GM12878 (cell line): ENCODE measurements at regions not wholly inside any gene's neighbourhood (a gene's known extent, or its start where the extent isn't known, plus 50 kb on each side); places are given as distances from the start of the nearest gene placed in this dataset.

Experiments used
- ATAC-seq: fragments of 200-7000 bp; cut with Tn5 transposase; 3 replicates; pipeline ENCODE4 v1.9.1; 2020; ENCODE audit warnings: mild to moderate bottlenecking, moderate library complexity
- BruUV-seq: library from RNA; stranded (reverse); fragments of 400-500 nt; replicated peaks from 2 replicates; lab custom pipeline; 2021; lab: Mats Ljungman, UMichigan
- CTCF ChIA-PET: fragments of 300-600 bp; sonication (Branson Sonifier 250); formaldehyde crosslinking; extraction: SDS; loops from one replicate; lab custom pipeline; 2021; ENCODE audit warnings: inconsistent platforms; lab: Yijun Ruan, JAX
- POLR2A ChIA-PET: fragments of 350-600 bp; formaldehyde crosslinking; extraction: SDS; loops from one replicate; lab custom pipeline; 2021; ENCODE audit warnings: inconsistent platforms; lab: Charles Lee
- RAD21 ChIA-PET: fragments of 300-600 bp; sonication (Branson Sonifier 250); formaldehyde crosslinking; loops from one replicate; lab custom pipeline; 2023; ENCODE audit warnings: antibody characterized with exemption; ENCODE audit not compliant: unreplicated experiment; lab: Charles Lee
- SMC1A ChIA-PET: fragments of 300-600 bp; sonication (Branson Sonifier 250); formaldehyde crosslinking; loops from one replicate; lab custom pipeline; 2023; ENCODE audit not compliant: unreplicated experiment, uncharacterized antibody; lab: Charles Lee
- DNase-seq: peaks from one replicate; pipeline ENCODE4 v3.0.0-alpha.2; 2011; ENCODE audit warnings: low read depth, low spot score
- FAIRE-seq: peaks from 3 replicates; lab custom pipeline; 2011; peaks lifted over from hg19 to GRCh38; lab: Jason Lieb, UNC
- H2AFZ ChIP-seq: 2 replicates; pipeline ENCODE4 v1.6.0; 2011; ENCODE audit warnings: low read depth, low read length, control low read depth; ENCODE audit not compliant: control insufficient read depth
- H3K27ac ChIP-seq: 2 replicates; pipeline ENCODE4 v1.5.1; 2011; ENCODE audit warnings: control low read depth; ENCODE audit not compliant: control insufficient read depth, insufficient read depth
- H3K27me3 ChIP-seq, 2 experiments: replicated peaks in 1 of 2; 2 replicates each; pipeline versions ENCODE4 v1.6.0 to v1.6.1; 2011; ENCODE audit warnings: low read length in 1 of 2; ENCODE audit not compliant: control insufficient read depth in 2 of 2, insufficient read depth in 2 of 2
- H3K36me3 ChIP-seq, 2 experiments: 2 replicates each; pipeline ENCODE4 v1.5.1; 2011; ENCODE audit warnings: low read length in 1 of 2; ENCODE audit not compliant: control insufficient read depth in 2 of 2, insufficient read depth in 2 of 2
- H3K4me1 ChIP-seq: 2 replicates; pipeline ENCODE4 v1.6.1; 2011; ENCODE audit warnings: mild to moderate bottlenecking, low read length, moderate library complexity, mixed read lengths; ENCODE audit not compliant: control insufficient read depth, insufficient read depth
- H3K4me2 ChIP-seq: 2 replicates; pipeline ENCODE4 v1.6.0; 2011; ENCODE audit warnings: control low read depth; ENCODE audit not compliant: control insufficient read depth, insufficient read depth
- H3K4me3 ChIP-seq: fragments of 200-600 bp; sonication (generic); 2 replicates; pipeline ENCODE4 v1.5.1; 2016
- H3K79me2 ChIP-seq: 2 replicates; pipeline ENCODE4 v1.6.0; 2011; ENCODE audit warnings: low read length; ENCODE audit not compliant: control insufficient read depth, insufficient read depth
- H3K9ac ChIP-seq: 2 replicates; pipeline ENCODE4 v1.8.0; 2011; ENCODE audit warnings: low read length, control low read depth, mixed read lengths; ENCODE audit not compliant: control insufficient read depth, insufficient read depth
- H3K9me3 ChIP-seq: replicated peaks from 3 replicates; pipeline ENCODE4 v1.5.1; 2011; ENCODE audit warnings: mild to moderate bottlenecking, low read length; ENCODE audit not compliant: control insufficient read depth, insufficient read depth
- H4K20me1 ChIP-seq: 2 replicates; pipeline ENCODE4 v1.6.0; 2011; ENCODE audit not compliant: control insufficient read depth, insufficient read depth
- BCL11A ChIP-seq: IDR thresholded peaks from 2 replicates; pipeline ENCODE4 v1.6.1; 2011; ENCODE audit warnings: low read depth, low read length
- BCL3 ChIP-seq: IDR thresholded peaks from 2 replicates; pipeline ENCODE4 v1.6.1; 2011; ENCODE audit warnings: borderline replicate concordance, low read depth, mild to moderate bottlenecking, moderate library complexity, low read length; ENCODE audit not compliant: insufficient read depth, poor library complexity, severe bottlenecking
- BHLHE40 ChIP-seq, 2 experiments: fragments of 450-650 bp in 1 of 2; IDR thresholded peaks; 2 replicates each; pipeline ENCODE4 v1.6.1; 2011 to 2017; ENCODE audit warnings: low read depth in 2 of 2, borderline replicate concordance in 1 of 2, improper control_type of control experiment in 1 of 2, low read length in 1 of 2, mild to moderate bottlenecking in 1 of 2
- CBX3 ChIP-seq: fragments of 200-600 bp; sonication (generic); IDR thresholded peaks from 2 replicates; pipeline ENCODE4 v1.6.1; 2016; ENCODE audit warnings: low read depth, borderline replicate concordance
- NRF1 ChIP-seq: conservative IDR thresholded peaks from 2 replicates; pipeline ENCODE4 v1.6.1; 2011; ENCODE audit warnings: mild to moderate bottlenecking, low read depth, low read length, improper control_type of control experiment
- PML ChIP-seq: IDR thresholded peaks from 2 replicates; pipeline ENCODE4 v1.6.1; 2012; ENCODE audit warnings: low read length, inconsistent platforms
- ZNF24 ChIP-seq: fragments of 450-650 bp; IDR thresholded peaks from 2 replicates; pipeline ENCODE4 v1.6.1; 2017; ENCODE audit warnings: antibody characterized with exemption, mild to moderate bottlenecking
- WGBS: methylation state at CpG from one replicate; pipeline ENCODE4 v1.1.6; 2016; ENCODE audit warnings: low lambda C conversion rate; ENCODE audit not compliant: insufficient replicate concordance, insufficient coverage; ENCODE audit errors: missing lambda C conversion rate; 5-methylcytosine and 5-hydroxymethylcytosine counted together
- in situ Hi-C: fragments of 300-500 bp; cut with MboI; formaldehyde crosslinking; loops from 9 replicates; pipeline ENCODE4 v1.14.3; 2018; ENCODE audit warnings: mixed read lengths
- intact Hi-C: fragments of 100-400 bp; cut with micrococcal nuclease; formaldehyde crosslinking; loops from one replicate; pipeline ENCODE4 v1.14.2; 2022; ENCODE audit not compliant: unreplicated experiment
- TF ChIP-seq, protein P1 (sequence below): fragments of 450-650 bp; conservative IDR thresholded peaks from 2 replicates; pipeline ENCODE4 v1.6.1; 2017; ENCODE audit warnings: mild to moderate bottlenecking, moderate library complexity
- TF ChIP-seq, protein P2 (sequence below): fragments of 450-650 bp; IDR thresholded peaks from 2 replicates; pipeline ENCODE4 v1.6.1; 2017; ENCODE audit warnings: mild to moderate bottlenecking, moderate library complexity

DNA sequence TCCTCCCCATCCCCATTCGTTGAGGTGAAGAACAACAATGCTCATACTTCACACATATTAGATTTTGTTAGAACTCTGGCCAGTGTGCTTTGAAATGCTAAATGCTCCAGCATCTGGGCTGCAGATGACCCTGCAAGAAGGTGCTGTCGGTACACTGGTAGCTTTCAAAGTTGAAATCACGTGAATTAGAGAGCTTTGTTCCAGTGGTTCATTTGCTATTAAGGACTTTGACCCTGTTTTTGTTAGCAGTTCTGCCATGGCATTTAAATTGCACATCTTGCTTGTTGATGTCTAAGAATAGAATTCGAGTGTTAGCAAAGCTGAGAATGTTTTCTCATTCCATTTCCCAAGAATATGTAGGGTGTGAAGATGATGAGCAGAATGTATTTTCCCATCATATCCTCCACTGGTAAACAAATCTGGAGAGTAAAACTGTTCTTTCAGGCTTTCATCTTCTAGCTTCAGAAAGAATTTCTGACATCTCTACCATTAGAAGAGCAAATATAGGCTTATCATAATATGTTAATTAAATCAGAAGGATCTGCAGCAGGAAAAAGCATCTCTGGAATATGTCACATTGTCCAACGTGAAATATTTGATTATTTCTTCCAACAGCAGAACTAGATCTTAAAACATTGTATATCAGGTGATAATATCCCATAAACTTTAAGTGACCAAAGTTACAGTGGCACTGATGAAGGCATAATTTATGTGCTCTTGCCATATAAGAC lies 98.8 kb upstream of the PDE3A start:
- POLR2A ChIA-PET, result no interaction called here

DNA sequence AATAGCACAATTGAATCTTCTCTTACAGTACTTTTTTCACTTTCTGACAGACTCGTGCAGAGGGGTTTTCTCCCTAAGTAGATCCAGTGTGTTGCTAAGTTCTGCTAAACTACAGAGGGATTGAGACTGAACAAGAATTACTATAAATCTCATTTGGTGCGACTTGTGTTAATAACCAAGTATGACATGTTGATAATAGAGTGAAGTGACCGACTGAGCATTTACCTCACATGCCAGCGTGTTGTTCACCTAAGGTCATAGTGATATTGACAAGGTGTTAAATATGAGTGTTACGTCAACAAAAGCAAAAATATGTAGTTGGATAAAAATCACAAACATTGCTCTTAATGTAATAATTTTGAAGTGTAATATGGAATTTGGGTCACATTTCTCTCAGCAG lies 97.8 kb upstream of the PDE3A start:
- ChIA-PET SMC1A (no interaction called here), POLR2A (no interaction called here), CTCF (no interaction called here), RAD21 (no interaction called here)
- FAIRE-seq (no peak), ATAC-seq (no peak), DNase-seq (no peak)
- Histone ChIP-seq H3K9me3 (no peaks in the 10 kb centered on the region), H3K4me1 (no peaks in the 10 kb centered on the region), H3K9ac (no peak overlapping the region), H3K4me3 (no peak overlapping the region), H4K20me1 (no peaks in the 10 kb centered on the region), H2AFZ (no peak overlapping the region), H3K36me3 (no peaks in the 10 kb centered on the region), H3K4me2 (no peak overlapping the region), H3K79me2 (no peaks in the 10 kb centered on the region), H3K27ac (no peak overlapping the region), H3K27me3 (no peaks in the 10 kb centered on the region)
- in situ Hi-C loops, result no loop called here
- WGBS, result 30% methylated on average over 5 of the region's 5 CpGs
- intact Hi-C loops, result no loop called here
- no TSS peak for BruUV-seq
- TF ChIP-seq, protein P1, sequence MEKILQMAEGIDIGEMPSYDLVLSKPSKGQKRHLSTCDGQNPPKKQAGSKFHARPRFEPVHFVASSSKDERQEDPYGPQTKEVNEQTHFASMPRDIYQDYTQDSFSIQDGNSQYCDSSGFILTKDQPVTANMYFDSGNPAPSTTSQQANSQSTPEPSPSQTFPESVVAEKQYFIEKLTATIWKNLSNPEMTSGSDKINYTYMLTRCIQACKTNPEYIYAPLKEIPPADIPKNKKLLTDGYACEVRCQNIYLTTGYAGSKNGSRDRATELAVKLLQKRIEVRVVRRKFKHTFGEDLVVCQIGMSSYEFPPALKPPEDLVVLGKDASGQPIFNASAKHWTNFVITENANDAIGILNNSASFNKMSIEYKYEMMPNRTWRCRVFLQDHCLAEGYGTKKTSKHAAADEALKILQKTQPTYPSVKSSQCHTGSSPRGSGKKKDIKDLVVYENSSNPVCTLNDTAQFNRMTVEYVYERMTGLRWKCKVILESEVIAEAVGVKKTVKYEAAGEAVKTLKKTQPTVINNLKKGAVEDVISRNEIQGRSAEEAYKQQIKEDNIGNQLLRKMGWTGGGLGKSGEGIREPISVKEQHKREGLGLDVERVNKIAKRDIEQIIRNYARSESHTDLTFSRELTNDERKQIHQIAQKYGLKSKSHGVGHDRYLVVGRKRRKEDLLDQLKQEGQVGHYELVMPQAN, result no peak
- no peak for TF ChIP-seq NRF1
- no peak for TF ChIP-seq PML
- TF ChIP-seq, protein P2, sequence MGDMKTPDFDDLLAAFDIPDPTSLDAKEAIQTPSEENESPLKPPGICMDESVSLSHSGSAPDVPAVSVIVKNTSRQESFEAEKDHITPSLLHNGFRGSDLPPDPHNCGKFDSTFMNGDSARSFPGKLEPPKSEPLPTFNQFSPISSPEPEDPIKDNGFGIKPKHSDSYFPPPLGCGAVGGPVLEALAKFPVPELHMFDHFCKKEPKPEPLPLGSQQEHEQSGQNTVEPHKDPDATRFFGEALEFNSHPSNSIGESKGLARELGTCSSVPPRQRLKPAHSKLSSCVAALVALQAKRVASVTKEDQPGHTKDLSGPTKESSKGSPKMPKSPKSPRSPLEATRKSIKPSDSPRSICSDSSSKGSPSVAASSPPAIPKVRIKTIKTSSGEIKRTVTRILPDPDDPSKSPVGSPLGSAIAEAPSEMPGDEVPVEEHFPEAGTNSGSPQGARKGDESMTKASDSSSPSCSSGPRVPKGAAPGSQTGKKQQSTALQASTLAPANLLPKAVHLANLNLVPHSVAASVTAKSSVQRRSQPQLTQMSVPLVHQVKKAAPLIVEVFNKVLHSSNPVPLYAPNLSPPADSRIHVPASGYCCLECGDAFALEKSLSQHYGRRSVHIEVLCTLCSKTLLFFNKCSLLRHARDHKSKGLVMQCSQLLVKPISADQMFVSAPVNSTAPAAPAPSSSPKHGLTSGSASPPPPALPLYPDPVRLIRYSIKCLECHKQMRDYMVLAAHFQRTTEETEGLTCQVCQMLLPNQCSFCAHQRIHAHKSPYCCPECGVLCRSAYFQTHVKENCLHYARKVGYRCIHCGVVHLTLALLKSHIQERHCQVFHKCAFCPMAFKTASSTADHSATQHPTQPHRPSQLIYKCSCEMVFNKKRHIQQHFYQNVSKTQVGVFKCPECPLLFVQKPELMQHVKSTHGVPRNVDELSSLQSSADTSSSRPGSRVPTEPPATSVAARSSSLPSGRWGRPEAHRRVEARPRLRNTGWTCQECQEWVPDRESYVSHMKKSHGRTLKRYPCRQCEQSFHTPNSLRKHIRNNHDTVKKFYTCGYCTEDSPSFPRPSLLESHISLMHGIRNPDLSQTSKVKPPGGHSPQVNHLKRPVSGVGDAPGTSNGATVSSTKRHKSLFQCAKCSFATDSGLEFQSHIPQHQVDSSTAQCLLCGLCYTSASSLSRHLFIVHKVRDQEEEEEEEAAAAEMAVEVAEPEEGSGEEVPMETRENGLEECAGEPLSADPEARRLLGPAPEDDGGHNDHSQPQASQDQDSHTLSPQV, result no peak
- TF ChIP-seq CBX3, result no peak
- TF ChIP-seq BCL11A, result no peak

More for the DNA sequence above, 98.8 kb upstream of the PDE3A start:
- in situ Hi-C loops (no loop called here), intact Hi-C loops (no loop called here)
- H3K9ac ChIP-seq, result no peak overlapping the region
- ATAC-seq, result no peak
- TF ChIP-seq BHLHE40 (IDR thresholded peaks at IDR 0.05; ENCODE audit: borderline replicate concordance in 1 of 2, low read depth in 2 of 2, low read length in 1 of 2), result peak in 1 of 2 experiments; percentile 47; a peak in 1 of 4 replicates
- TF ChIP-seq ZNF24, result no peak
- no peak for TF ChIP-seq BCL3
- no peaks in the 10 kb centered on the region for H3K36me3 ChIP-seq
- H3K4me1 ChIP-seq, result no peaks in the 10 kb centered on the region
- FAIRE-seq, result no peak
- no peak overlapping the region for H3K4me3 ChIP-seq
- no peaks in the 10 kb centered on the region for H4K20me1 ChIP-seq
- BruUV-seq, result no TSS peak
- no peaks in the 10 kb centered on the region for H3K27me3 ChIP-seq
- ChIA-PET CTCF (interaction anchor here (1.1 kb wide), 1 partner anchor 96 kb away, joined by 3 read pairs; no protein-coding TSS in a partner anchor), SMC1A (no interaction called here), RAD21 (no interaction called here)
- H3K9me3 ChIP-seq, result no peaks in the 10 kb centered on the region
- H3K4me2 ChIP-seq, result no peak overlapping the region
- H3K27ac ChIP-seq, result no peak overlapping the region
- WGBS, result 2% methylated on average over 5 of the region's 5 CpGs
- no peak for DNase-seq
- no peaks in the 10 kb centered on the region for H3K79me2 ChIP-seq
- H2AFZ ChIP-seq, result no peak overlapping the region
